ENCODE measurements at regions not wholly inside any gene's neighbourhood (a gene's known extent, or its start where the extent isn't known, plus 50 kb on each side); places are given as distances from the start of the nearest gene placed in this dataset.

DNA sequence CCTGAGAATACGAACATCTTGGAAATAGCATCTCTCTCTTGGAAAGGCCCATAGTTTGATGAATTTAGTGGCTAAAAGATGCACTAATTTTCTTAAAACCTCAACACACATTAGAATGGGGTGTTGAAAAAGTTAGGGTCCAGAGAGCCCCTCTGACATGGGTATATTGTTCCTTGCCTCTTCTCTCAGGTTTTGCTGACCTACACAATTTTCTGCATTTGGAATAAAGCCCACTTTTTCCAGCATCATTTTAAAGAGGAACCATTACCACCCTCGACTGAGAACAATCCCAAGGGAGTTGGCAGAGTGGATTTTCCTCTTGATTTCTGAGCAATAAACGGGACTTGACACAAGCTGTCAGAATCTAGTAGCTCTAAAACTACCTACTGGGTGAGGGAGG lies 156.1 kb downstream of the PMP22 start:
- no peak for DNase-seq

DNA sequence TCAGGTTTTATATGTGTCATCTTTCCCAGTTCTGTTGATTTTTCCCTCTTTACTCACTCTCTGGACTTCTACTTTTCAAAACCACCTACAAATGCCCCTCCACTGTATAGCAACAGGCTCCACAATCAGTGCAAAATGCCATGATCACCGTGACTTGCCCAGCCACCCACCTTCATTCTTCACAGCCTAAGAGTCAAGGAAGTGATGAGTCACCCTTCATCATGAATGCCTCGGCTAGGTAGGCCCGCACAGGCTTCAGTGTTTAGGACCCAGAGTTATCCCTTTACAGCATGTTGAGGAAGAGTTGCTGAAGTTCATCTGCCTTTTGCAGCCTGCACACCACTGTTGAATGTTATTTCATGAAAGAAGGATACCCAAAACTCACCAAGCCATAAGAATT lies 158.6 kb downstream of the PMP22 start:
- no peak for DNase-seq

DNA sequence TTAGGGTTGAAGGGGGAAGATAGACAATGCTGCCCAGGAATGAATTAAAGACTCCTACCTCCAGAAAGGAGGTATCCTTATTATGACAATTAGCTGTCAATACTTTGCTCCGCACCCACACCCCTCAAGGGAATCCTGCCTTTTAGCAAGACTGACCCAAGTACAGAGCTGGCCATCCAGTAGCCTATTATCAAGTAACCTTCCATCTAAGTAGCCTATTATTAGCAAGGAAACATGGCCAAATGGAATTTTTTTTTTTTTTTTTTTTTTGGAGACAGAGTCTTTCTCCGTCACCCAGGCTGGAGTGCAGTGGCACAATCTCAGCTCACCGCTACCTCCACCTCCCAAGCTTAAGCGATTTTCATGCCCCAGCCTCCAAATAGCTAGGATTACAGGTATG lies 161.3 kb downstream of the PMP22 start:
- DNase-seq: no peak

DNA sequence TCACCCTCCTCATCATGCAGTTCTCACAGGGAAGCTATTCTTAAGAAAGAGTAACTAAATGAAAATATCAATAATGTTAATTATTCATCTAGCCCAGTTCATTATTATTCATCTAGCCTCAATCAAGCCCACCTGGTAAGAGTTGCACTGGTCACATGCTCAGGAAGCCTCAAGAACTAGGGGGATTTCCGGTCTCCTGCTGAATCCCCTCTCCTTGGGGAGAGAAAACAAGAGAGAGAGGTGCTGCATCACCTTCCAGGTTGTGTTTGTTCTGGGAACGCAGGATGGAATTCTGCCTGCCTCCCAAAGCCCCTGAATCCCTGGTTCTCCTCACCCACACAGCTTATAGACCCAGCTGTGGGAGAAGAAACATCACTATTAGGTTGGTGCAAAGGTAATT lies 164.0 kb downstream of the PMP22 start:
- no peak for DNase-seq

DNA sequence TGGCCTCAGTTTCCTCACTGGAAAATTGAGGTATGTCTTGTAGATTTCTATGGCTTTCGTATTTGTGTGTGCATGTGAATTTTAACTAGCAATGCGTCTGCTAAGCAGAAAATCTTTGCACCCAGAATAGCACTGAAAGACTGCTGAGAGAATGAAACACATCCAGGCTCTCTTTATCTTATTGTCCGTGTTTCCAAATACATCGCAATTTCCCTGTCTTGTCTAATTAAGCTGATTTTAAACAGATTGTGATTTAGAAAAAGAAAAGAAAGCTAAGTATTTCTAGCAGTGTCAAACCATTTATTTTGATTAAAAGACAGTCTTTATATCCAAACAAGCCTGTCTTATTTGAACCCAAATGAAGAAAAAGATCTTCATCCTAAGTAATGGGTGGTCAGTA lies 168.6 kb downstream of the PMP22 start:
- no peak for DNase-seq

DNA sequence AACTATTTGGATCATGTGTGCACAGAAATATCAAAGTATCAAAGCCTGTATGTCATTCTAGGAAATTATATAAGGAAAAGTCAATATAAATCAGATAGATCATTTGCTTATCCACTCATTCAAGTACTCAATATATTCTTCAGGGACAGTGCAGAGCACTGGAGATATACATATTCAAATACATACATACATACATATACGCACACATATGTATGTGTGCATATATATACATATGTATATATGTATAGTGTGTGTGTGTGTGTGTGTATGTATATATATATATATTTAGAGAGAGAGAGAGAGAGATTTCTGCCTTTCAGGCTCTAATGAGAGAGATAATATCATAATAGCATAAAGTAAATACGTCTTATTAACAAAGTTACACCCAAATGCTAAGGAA lies 169.2 kb downstream of the PMP22 start:
- DNase-seq: no peak

DNA sequence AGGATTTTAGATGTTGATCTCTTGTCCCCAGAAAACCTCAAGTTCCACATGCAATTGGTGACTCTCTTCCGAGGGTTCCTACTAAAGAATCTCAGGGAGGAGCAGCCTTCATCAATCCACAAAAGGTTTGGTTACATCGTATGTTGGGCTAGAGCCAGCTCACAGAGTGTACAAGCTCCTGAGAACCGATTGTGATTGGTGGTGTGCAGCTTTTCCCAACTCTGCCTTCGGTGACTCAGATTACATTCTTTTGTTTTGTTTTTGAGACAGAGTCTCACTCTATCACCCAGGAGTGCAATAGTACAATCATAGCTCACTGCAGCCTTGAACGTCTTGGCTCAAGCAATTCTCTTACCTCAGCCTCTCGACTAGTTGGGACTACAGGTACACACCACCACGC lies 172.4 kb downstream of the PMP22 start:
- no peak for DNase-seq

DNA sequence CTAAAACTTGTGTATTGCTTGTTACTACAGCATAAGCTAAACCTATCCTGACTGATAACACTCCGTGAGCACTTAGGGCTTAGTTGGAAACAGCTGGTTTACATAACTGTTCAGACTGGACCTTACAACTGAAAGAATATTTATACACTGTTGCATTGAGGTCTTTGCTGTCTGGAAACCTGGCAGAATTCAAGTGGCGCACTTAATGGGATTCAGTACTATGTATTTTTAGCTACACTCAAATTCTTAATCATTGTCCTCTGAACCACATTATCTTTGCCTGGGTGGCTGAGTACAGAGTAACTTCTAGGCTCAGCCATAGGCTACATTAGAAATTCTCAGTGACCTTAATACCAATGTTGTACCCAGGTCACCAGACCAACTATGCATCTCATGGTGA lies 172.9 kb downstream of the PMP22 start:
- DNase-seq: no peak

DNA sequence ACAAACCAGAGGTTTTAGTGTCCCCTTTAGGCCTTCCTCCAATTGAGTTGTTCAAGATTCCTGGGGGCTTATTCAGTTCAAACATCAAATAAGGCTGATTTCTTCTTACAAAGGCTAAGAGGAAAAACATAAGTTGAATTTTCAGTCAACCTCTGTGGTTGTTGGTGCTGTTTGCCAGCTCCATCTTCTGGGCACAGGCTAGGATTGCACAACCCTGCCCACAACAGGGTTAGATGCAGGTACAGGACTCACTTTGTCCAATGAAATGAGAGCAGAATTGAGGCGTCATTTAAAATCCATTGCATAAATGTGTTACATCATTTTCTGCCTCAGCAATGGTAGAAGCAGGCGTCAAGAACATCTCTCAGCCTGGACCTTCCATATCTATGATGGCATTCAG lies 173.3 kb downstream of the PMP22 start:
- no peak for DNase-seq

DNA sequence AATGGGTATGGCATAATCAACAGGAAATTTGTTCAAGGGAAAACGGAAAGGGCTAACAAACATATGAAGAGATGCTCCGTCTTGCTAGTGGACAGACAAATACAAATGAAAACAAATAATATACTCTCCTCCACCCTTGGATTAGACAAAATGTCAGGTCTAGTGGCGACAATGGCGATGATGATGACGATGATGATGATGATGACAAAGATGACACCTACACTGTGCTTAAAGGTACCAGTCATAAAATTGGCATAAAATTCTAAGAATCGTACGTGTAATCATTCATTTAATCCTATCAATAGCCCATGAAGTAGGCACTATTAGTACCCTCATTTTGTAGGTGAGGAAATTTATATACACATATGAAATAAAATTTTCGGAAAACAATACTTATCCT lies 174.6 kb downstream of the PMP22 start:
- no peak for DNase-seq

DNA sequence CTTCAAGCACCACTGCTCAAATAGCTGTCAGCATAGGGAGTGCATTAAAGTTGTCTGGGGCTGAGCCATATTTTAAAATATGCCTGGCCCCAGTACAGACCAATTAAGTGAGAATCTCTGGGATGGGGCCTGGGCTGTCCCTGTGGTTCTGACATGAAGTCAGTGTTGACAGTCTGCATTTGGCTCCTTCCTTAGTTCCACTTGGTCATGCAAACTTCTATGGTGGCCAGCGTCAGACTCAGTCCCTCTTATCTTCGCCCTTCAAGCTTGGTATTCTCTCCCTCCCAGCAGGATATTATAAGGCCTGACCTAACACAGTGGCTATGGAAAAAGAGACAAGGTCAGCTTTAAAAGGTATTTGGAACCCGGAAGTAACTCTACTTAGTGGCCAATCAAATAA lies 177.2 kb downstream of the PMP22 start:
- no peak for DNase-seq

DNA sequence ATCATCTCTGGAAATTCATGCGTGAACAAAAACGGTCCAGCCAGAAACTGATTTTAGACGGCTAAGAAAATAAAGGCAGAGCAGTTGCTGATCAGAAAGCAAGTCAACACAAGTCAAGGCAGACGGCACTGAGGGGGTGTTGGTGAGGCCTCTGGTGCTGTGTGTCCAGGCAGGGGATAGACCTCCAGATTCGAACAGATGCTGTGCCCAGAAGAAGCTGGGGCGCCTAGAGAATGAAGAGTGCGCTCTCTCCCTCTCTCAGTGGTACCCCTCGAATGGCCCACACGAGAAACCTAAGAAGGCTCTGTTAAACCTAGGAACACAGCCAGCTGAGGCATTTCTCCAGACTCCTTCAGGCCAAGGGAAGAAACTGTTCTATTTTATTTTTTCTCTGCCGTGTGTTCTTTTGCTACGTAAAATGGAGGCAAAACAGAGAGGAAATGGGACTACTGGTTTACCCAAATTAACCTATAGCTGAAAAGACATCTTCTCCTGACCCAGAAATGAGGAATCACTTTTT lies 178.3 kb downstream of the PMP22 start:
- no peak for DNase-seq

DNA sequence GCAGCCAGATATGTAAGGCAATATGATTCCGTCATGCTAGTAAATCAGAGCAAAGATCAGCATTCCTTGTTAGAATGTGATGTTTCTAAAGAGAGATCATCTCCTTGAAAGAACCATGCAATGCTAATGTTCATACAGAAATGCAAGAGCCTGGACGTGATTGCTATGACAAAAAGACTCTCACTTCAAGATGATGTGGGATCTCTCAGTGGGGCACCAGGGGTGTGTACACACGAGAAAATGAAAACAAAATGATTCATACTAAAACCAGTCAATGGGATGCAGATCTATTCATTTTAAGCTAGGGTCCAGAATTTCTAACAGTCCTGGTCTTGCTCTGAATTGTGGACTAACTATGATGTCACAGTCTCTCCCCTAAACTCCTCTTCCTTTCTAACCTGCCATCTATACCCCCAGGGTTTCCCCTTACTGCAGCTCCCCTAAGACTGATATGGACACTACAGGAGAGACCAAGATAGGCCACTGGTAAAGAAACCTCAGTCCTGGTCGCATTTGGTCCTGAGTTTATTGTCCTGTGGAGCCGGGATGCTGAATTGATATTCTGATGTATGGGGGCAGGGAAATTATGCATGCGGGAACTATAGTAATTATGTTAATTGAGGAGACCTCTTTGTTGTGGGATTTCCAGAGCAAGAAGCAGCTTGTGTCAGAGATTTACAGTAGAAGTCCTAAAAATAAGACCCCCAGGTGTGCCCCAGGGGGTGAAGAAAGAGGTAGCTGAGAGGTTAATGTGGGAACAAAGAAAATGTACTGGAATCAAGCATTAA lies 179.0 kb downstream of the PMP22 start:
- no peak for DNase-seq

DNA sequence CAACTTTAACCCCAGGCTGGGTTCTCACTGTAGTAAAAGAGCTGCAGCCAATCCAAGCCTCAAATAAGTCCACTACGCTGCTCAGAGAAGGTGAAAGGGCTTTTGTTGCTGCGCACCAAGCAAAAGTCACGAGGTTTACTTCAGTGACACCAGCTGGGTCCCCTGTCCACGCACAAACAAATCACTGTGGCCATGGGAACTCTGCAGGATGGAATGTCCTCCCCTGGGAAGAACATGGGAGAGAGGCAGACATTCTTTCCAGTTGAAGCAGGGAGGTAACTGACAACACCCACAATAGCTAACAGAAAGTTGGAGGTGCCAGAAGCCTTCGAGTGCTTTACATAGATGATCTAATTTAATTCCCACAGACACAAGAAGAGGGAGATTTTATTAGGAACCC lies 181.9 kb downstream of the PMP22 start:
- no peak for DNase-seq

DNA sequence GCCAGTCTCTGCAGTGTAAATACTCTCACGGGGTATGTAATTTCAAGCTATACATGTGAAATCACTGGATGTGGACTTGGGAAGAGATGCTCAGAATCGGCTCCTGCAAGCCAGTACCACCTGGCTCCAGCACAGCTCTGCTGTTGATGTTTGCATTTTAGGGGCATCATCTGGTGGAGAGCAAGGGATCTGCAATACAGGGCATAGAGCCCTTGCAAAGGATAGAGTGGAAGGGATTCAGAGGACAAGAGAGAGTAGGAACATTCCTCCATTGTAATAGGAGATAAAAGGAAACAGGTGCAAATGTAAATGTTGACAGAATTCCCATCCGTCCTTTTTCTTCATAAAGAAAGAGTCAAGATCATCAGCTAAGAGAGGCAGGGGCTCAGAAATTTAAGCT lies 184.1 kb downstream of the PMP22 start:
- DNase-seq: no peak

DNA sequence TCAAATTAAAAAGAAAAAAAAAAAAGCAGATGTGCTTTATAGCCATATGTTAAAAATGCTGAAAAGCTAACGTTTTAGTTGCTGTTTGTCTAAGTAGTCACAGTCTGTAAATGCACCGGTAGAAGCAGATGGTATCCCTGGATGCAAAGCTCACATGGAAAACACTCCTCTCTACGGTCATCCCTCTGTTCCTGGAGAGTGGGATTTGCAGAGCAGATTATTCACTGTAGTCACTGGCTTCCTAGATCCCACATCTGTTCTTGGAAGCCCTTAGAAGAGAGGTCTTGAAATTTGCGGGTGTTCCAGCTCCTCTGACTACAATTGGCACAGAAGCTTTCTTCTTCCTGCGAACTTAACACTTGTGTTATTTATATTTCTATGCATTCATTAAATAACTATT lies 186.6 kb downstream of the PMP22 start:
- no peak for DNase-seq

DNA sequence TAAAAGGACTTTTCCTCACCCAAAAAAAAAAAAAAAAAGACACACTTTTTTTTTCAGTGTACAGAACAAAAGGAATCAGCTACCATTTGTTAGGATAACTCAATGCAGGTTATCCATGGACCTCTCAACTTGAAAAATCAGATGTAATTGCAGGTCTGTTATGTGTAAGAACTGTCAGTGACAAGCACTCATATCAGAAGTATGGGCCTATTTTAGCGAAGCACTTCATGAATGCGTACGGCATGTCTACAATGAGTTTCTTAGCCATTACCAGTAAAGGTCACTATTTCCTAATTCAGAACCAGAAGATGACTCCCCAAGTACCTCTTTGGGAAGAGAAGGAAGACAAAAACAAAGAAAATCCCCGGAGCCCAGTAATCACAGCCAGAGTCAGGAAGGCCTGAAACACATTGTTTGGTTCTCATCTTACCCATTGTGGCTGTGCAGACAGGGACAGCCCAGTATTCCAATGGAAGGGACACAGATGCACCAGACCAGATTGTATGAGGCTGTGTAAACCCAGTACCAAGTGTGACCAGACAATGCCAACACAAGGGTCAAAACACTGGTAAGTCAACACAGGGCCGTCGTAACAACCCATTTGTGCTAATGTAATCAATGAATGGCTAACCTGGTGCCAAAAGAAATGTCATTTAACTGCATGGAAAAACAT lies 188.0 kb downstream of the PMP22 start:
- no peak for DNase-seq

DNA sequence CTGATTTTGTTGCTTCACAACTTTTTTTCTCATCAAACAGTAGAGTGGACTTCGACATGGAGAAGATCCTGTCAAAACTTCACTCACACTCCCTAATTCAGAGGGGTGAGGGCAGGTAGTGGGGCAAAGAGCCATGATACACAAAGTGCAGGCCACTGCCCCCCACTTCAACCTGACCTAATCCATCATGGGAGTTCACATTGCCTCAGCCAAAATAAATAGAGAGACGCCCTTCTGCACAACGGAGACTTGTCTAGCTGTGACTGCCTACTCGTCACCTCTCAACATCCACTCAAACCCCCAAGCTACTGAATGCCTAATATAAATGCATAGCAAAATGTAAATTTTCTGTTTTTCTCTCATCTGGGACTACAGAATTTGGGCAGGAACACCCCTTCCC lies 213.2 kb downstream of the PMP22 start:
- no peak for DNase-seq

DNA sequence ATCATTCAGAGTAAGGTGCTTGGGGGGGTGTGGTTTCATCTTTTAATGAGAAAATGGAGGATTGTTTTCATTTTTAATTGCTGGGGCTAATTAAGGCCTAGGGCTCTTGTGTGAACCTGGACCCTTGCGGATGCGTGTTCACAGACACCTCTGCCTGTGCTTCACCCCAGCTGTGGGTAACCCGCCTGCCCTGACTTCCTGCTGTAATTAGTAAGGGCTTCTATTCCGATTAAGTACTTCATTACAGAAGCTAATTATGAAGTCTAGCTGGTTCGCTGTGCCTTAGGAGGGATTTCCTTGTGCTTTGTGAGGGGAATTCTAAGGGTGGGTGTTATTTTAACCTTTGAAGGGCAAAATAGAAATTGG lies 215.3 kb downstream of the PMP22 start:
- DNase-seq: no peak

DNA sequence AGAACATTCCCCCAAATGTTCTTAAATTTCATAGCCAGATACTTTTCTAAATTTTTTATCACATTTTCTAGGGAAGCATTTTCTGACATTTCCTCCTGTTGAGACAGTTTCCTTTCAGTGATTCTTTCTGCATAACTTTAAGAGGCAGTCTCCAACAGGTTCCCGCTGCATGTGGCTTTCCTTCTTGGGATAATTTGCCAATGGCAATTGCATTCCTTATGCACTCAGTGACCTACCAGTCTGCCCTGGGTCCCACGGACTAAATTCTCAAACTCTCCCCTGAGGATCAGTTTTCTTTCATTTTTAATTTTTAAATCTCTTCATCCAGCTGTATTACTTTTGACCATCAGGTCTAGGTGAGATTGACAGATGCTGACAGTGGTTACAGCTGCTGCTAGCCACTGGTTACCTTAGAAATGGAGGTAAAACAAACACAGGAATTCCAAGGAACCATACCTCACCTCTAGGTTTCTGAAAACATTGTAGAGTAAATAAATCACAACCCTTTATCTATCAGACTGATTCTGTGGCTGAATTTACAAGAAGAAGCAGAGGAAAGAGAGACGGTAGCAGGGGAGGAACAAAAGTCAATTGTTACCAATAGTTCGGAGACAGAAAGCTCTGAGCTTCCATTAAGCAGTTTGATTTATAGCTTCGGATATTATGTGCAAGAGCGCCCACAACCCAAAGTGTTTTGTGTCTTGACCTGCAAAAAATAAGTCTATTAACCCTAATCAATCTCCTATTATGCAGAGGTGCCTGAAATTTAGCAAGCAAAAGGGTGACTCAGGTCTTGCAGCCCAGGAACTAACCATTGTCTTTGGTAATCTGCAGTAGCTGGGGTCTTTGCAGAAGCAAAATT lies 216.0 kb downstream of the PMP22 start:
- DNase-seq: no peak

DNA sequence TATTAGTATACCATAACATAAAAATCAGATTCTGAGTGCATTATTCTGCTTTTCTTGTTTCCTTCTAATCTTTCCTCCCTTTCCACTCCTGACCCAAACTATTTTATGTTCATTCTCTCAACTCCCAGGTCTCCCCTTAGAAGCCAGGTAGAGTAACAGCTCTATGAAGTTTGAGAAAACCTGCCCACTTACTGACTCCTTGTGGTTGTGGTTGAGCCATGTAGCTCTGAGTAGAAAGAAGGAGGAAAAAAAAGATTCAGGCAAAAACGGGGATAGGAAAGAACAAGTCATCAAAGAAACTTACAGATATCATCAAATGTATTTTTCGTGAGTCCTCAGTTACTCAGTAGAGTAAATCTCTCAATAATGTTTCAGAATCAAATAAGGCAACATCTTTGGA lies 216.7 kb downstream of the PMP22 start:
- DNase-seq: no peak

DNA sequence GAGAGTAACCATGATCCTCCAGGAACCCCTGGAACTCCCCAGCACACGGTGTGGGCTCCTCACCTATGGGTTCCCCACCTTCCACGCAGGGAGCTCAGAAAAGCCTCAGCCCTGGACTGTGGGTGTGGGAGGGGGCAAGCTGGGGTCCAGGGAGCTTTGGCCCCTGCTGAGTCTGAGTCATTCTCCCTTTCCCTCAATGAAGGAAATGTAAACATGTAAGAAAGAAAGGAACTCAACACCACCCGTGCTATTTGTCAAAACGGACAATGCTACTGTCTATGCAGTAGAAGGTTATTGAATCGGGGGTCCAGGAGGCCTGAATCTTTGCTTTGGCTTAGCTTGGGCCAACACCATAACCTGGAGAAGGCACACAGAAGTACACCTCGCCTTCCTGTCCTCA lies 222.8 kb downstream of the PMP22 start:
- DNase-seq: no peak

DNA sequence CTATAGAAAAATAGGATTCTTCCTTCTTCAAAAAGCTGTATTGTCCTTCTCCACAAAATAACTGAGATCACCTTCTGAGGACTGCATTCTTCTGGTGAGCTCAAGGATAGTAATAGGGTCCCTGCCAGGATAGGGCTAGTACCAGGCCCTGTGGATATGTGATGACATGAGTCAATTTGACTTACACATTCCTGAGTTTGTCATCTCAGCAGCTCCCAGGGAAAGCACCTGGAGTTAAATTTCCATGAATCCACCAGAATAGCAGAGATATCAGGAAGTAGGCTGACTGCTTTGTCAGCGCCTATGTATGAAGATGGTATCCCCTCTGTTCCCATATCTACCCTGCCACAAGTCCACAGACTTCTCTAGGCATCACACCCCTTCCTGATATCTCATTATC lies 225.8 kb downstream of the PMP22 start:
- no peak for DNase-seq

DNA sequence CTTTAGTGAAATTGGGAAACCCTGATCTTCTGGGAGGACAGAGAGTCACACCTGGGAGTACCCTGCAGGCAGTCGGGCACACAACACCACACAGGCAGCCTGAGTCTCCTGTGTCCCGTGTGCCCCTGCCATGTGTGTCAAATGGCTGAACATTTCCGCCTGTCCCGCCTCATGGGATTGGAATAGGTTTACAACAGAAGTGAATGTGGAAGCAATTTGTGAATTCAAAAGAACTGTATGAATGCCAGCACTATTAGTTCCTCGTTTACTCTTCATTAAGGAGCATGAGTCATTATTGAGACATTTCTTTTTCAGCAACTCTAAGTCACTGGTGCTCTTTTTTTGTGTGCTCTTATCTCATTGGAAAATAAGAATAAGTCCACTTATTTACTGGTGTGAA lies 226.5 kb downstream of the PMP22 start:
- DNase-seq: no peak

All from activated T-cell treated with anti-CD3 and anti-CD28 coated beads, Interleukin-2, amount 50 U/mL, for 48 hours (primary cell).